Liver (tissue), 7 donors: ENCODE measurements at regions not wholly inside any gene's neighbourhood (a gene's known extent, or its start where the extent isn't known, plus 50 kb on each side); places are given as distances from the start of the nearest gene placed in this dataset.

ENCODE experiments used
- DNase-seq: peaks from one replicate; pipeline ENCODE4 v3.0.0-alpha.2; 2017; ENCODE audit warnings: low spot score
- H3K27ac ChIP-seq, 2 donors: one replicate each; pipeline ENCODE4 v1.7.0; 2013; ENCODE audit warnings: inconsistent platforms in 2 of 2, low read length in 2 of 2, control low read depth in 1 of 2, low read depth in 1 of 2, mild to moderate bottlenecking in 1 of 2
- H3K27me3 ChIP-seq, 4 donors: one replicate each; pipeline versions ENCODE4 v1.6.1 to v1.7.0; 2013; ENCODE audit warnings: low read length in 3 of 4, inconsistent platforms in 1 of 4, mild to moderate bottlenecking in 1 of 4, moderate library complexity in 1 of 4; ENCODE audit not compliant: control insufficient read depth in 4 of 4, insufficient read depth in 4 of 4
- H3K36me3 ChIP-seq, 4 donors: one replicate each; pipeline versions ENCODE4 v1.6.1 to v1.7.0; 2013; ENCODE audit warnings: low read length in 3 of 4, mild to moderate bottlenecking in 3 of 4, low read depth in 1 of 4, moderate library complexity in 1 of 4; ENCODE audit not compliant: control insufficient read depth in 4 of 4, insufficient read depth in 3 of 4
- H3K4me1 ChIP-seq, 4 donors: one replicate each; pipeline versions ENCODE4 v1.6.1 to v1.7.0; 2013; ENCODE audit warnings: low read length in 3 of 4, mild to moderate bottlenecking in 3 of 4, moderate library complexity in 1 of 4; ENCODE audit not compliant: control insufficient read depth in 4 of 4, insufficient read depth in 4 of 4
- H3K4me3 ChIP-seq, 3 donors: one replicate each; pipeline versions ENCODE4 v1.6.1 to v1.7.0; 2013; ENCODE audit warnings: low read length in 3 of 3, control low read depth in 1 of 3, low read depth in 1 of 3, mild to moderate bottlenecking in 1 of 3
- H3K9ac ChIP-seq, 2 donors: one replicate each; pipeline ENCODE4 v1.7.0; 2013; ENCODE audit warnings: low read length in 2 of 2, mild to moderate bottlenecking in 2 of 2, moderate library complexity in 2 of 2, control low read depth in 1 of 2, low read depth in 1 of 2
- H3K9me3 ChIP-seq, 4 donors: one replicate each; pipeline versions ENCODE4 v1.6.1 to v1.7.0; 2013; ENCODE audit warnings: low read length in 3 of 4; ENCODE audit not compliant: control insufficient read depth in 4 of 4
- ATF3 ChIP-seq: IDR thresholded peaks from 2 replicates; pipeline ENCODE4 v1.6.1; 2016; ENCODE audit warnings: antibody characterized with exemption
- EGR1 ChIP-seq, 2 donors: IDR thresholded peaks; 2 replicates each; pipeline ENCODE4 v1.6.1; 2016 to 2018; ENCODE audit warnings: antibody characterized with exemption in 2 of 2, low read depth in 2 of 2
- FOXA1 ChIP-seq: IDR thresholded peaks from 2 replicates; pipeline ENCODE4 v1.6.1; 2016; ENCODE audit warnings: antibody characterized with exemption
- GABPA ChIP-seq, 2 donors: IDR thresholded peaks in 1 of 2; conservative IDR thresholded peaks in 1 of 2; 2 replicates each; pipeline ENCODE4 v1.6.1; 2016; ENCODE audit warnings: antibody characterized with exemption in 2 of 2, mild to moderate bottlenecking in 1 of 2, moderate library complexity in 1 of 2
- HNF4A ChIP-seq, 2 donors: conservative IDR thresholded peaks; 2 replicates each; pipeline ENCODE4 v1.6.1; 2016; ENCODE audit warnings: antibody characterized with exemption in 2 of 2, mild to moderate bottlenecking in 2 of 2
- HNF4G ChIP-seq: IDR thresholded peaks from 2 replicates; pipeline ENCODE4 v1.6.1; 2016; ENCODE audit warnings: antibody characterized with exemption
- JUND ChIP-seq, 2 donors: IDR thresholded peaks; 2 replicates each; pipeline ENCODE4 v1.6.1; 2016; ENCODE audit warnings: antibody characterized with exemption in 2 of 2
- RAD21 ChIP-seq, 2 donors: IDR thresholded peaks; 2 replicates each; pipeline ENCODE4 v1.6.1; 2016; ENCODE audit warnings: antibody characterized with exemption in 2 of 2, mild to moderate bottlenecking in 2 of 2
- REST ChIP-seq: IDR thresholded peaks from 2 replicates; pipeline ENCODE4 v1.6.1; 2016; ENCODE audit warnings: antibody characterized with exemption, mild to moderate bottlenecking
- RXRA ChIP-seq, 2 donors: IDR thresholded peaks; 2 replicates each; pipeline ENCODE4 v1.6.1; 2017 to 2018; ENCODE audit warnings: antibody characterized with exemption in 2 of 2, mild to moderate bottlenecking in 1 of 2
- SP1 ChIP-seq: IDR thresholded peaks from 2 replicates; pipeline ENCODE4 v1.6.1; 2018; ENCODE audit warnings: antibody characterized with exemption, mild to moderate bottlenecking
- TAF1 ChIP-seq: conservative IDR thresholded peaks from 2 replicates; pipeline ENCODE4 v1.6.1; 2016; ENCODE audit warnings: antibody characterized with exemption, mild to moderate bottlenecking
- YY1 ChIP-seq: IDR thresholded peaks from 2 replicates; pipeline ENCODE4 v1.6.1; 2016; ENCODE audit warnings: antibody characterized with exemption, mild to moderate bottlenecking
- WGBS: extraction: QIAGEN DNeasy Blood & Tissue Kit; methylation state at CpG from one replicate; pipeline ENCODE4 v1.1.7; 2013; 5-methylcytosine and 5-hydroxymethylcytosine counted together
- TF ChIP-seq, protein P1 (sequence below): IDR thresholded peaks from 2 replicates; pipeline ENCODE4 v1.6.1; 2016; ENCODE audit warnings: antibody characterized with exemption
- TF ChIP-seq, protein P2 (sequence below): IDR thresholded peaks from 2 replicates; pipeline ENCODE4 v1.6.1; 2016; ENCODE audit warnings: antibody characterized with exemption
- donor health status: healthy.
- donor health status: healthy.
- donor health status: healthy.
- donor health status: healthy.

DNA sequence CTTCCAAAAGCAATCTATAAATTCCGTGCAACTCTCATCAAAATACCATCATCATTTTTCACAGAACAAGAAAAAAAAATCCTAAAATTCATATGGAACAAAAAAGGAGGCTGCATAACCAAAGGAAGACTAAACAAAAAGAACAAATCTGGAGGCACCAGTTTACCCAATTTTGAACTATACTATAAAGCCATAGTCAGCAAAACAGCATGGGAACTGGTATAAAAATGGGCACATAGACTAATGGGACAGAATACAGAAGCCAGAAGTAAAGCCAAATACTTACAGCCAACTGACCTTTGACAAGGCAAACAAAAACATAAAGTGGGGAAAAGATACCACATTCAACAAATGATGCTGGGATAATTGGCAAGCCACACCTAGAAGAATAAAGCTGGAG is 753.5 kb upstream of the PABPC4L start:
- Histone ChIP-seq H3K9ac (no peak overlapping the region), H3K27me3 (no peaks in the 10 kb centered on the region), H3K4me3 (no peak overlapping the region), H3K4me1 (no peaks in the 10 kb centered on the region), H3K27ac (no peak overlapping the region), H3K36me3 (no peaks in the 10 kb centered on the region), H3K9me3 (no peaks in the 10 kb centered on the region)
- no peak for TF ChIP-seq HNF4G
- TF ChIP-seq FOXA1: no peak
- TF ChIP-seq ATF3: no peak
- TF ChIP-seq YY1: no peak
- DNase-seq: no peak
- 61% methylated on average over 1 of the region's 1 CpG for WGBS

GRCh38 chr4:134952775-134953174 is 751.2 kb upstream of the PABPC4L start:
- WGBS: 94% methylated on average over 21 of the region's 21 CpGs
- no peak overlapping the region for H3K27ac ChIP-seq
- H3K4me1 ChIP-seq: no peaks in the 10 kb centered on the region
- no peak for TF ChIP-seq RXRA (IDR thresholded peaks at IDR 0.05)
- no peak for TF ChIP-seq HNF4G
- no peaks in the 10 kb centered on the region for H3K36me3 ChIP-seq
- no peaks in the 10 kb centered on the region for H3K9me3 ChIP-seq
- no peak overlapping the region for H3K9ac ChIP-seq
- H3K4me3 ChIP-seq: no peak overlapping the region
- no peaks in the 10 kb centered on the region for H3K27me3 ChIP-seq
- no peak for DNase-seq

DNA sequence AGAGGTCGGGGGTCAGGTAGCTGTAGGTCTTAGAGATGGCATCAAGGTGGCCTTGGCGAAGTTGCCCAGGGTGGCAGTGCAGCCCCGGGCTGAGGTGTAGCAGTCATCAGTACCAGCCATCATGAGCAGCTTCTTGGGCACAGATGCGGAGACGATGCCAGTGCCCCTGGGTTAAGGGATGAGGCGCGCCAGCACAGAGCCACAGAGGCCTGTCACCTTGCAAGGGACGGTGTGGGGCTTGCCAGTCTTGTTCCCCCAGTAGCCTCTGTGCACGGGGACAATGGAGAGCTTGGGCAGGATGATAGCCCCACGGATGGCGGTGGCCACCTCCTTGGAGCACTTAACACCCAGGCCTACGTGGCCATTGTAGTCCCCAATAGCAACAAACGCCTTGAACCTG is 750.7 kb upstream of the PABPC4L start:
- TF ChIP-seq SP1 (no peak), HNF4A (conservative IDR thresholded peaks at IDR 0.05) (no peak), YY1 (no peak), JUND (IDR thresholded peaks at IDR 0.05) (no peak)
- Histone ChIP-seq H3K27me3 (no peaks in the 10 kb centered on the region), H3K36me3 (no peaks in the 10 kb centered on the region), H3K4me3 (no peak overlapping the region), H3K9ac (no peak overlapping the region), H3K27ac (no peak overlapping the region), H3K4me1 (no peaks in the 10 kb centered on the region), H3K9me3 (no peaks in the 10 kb centered on the region)
- WGBS: 87% methylated on average over 13 of the region's 13 CpGs
- DNase-seq: no peak

- Histone ChIP-seq H3K27me3 (no peaks in the 10 kb centered on the region), H3K4me3 (no peak overlapping the region), H3K27ac (no peak overlapping the region), H3K9me3 (no peaks in the 10 kb centered on the region), H3K9ac (no peak overlapping the region), H3K36me3 (no peaks in the 10 kb centered on the region), H3K4me1 (no peaks in the 10 kb centered on the region)
- DNase-seq: no peak
- WGBS: 85% methylated on average over 22 of the region's 22 CpGs
- TF ChIP-seq RAD21 (IDR thresholded peaks at IDR 0.05): no peak
- TF ChIP-seq HNF4G: no peak
- TF ChIP-seq, protein P1, sequence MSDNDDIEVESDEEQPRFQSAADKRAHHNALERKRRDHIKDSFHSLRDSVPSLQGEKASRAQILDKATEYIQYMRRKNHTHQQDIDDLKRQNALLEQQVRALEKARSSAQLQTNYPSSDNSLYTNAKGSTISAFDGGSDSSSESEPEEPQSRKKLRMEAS: no peak
- TF ChIP-seq JUND (IDR thresholded peaks at IDR 0.05): no peak
- TF ChIP-seq HNF4A (conservative IDR thresholded peaks at IDR 0.05): no peak
- TF ChIP-seq, protein P2, sequence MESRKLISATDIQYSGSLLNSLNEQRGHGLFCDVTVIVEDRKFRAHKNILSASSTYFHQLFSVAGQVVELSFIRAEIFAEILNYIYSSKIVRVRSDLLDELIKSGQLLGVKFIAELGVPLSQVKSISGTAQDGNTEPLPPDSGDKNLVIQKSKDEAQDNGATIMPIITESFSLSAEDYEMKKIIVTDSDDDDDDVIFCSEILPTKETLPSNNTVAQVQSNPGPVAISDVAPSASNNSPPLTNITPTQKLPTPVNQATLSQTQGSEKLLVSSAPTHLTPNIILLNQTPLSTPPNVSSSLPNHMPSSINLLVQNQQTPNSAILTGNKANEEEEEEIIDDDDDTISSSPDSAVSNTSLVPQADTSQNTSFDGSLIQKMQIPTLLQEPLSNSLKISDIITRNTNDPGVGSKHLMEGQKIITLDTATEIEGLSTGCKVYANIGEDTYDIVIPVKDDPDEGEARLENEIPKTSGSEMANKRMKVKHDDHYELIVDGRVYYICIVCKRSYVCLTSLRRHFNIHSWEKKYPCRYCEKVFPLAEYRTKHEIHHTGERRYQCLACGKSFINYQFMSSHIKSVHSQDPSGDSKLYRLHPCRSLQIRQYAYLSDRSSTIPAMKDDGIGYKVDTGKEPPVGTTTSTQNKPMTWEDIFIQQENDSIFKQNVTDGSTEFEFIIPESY: no peak
- no peak for TF ChIP-seq RXRA (IDR thresholded peaks at IDR 0.05)
- no peak for TF ChIP-seq YY1
- TF ChIP-seq EGR1 (IDR thresholded peaks at IDR 0.05; ENCODE audit: low read depth in 2 of 2): no peak
- no peak for TF ChIP-seq ATF3
- TF ChIP-seq REST: no peak
- TF ChIP-seq FOXA1: no peak
- TF ChIP-seq TAF1: no peak
- no peak for TF ChIP-seq GABPA (IDR thresholded peaks at IDR 0.05 in 1 of 2, conservative IDR thresholded peaks at IDR 0.05 in 1 of 2)
These were observed 746.6 kb upstream of the PABPC4L start for GRCh38 chr4:134948110-134948642.
